CD4-positive, alpha-beta T cell (primary cell): ENCODE measurements at regions not wholly inside any gene's neighbourhood (a gene's known extent, or its start where the extent isn't known, plus 50 kb on each side); places are given as distances from the start of the nearest gene placed in this dataset.

ENCODE experiments used
- ATAC-seq: fragments of 200-7000 bp; cut with Tn5 transposase; one replicate; pipeline ENCODE4 v1.10.0; 2022; ENCODE audit warnings: mild to moderate bottlenecking; ENCODE audit not compliant: poor library complexity
- CTCF ChIA-PET: fragments of 350-600 bp; sonication (Branson Sonifier 250); formaldehyde crosslinking; loops from one replicate; lab custom pipeline; 2021; ENCODE audit warnings: antibody characterized with exemption, inconsistent platforms; lab: Charles Lee
- POLR2A ChIA-PET: fragments of 350-600 bp; sonication (Branson Sonifier 250); formaldehyde crosslinking; loops from one replicate; lab custom pipeline; 2021; ENCODE audit warnings: antibody characterized with exemption, inconsistent platforms; lab: Charles Lee
- DNase-seq, 14 experiments: peaks; one replicate each; pipeline ENCODE4 v3.0.0-alpha.2; 2013 to 2020; ENCODE audit warnings: mixed read lengths in 2 of 14
- H3K27ac ChIP-seq, 2 donors: one replicate each; pipeline versions ENCODE4 v1.5.1 to v1.7.0; 2013; ENCODE audit warnings: low read length in 2 of 2, low read depth in 1 of 2, mild to moderate bottlenecking in 1 of 2
- H3K27me3 ChIP-seq, 2 experiments: 1 replicate in 1 of 2; 2 replicates in 1 of 2; pipeline versions ENCODE4 v1.6.1 to v1.7.0; 2013; ENCODE audit warnings: low read length in 2 of 2, control low read depth in 1 of 2, mild to moderate bottlenecking in 1 of 2, moderate library complexity in 1 of 2; ENCODE audit not compliant: insufficient read depth in 2 of 2, control insufficient read depth in 1 of 2
- H3K36me3 ChIP-seq: one replicate; pipeline ENCODE4 v1.6.1; 2013; ENCODE audit warnings: low read length, control low read depth; ENCODE audit not compliant: insufficient read depth
- H3K4me1 ChIP-seq: one replicate; pipeline ENCODE4 v1.6.1; 2013; ENCODE audit warnings: low read length, control low read depth; ENCODE audit not compliant: insufficient read depth
- H3K4me3 ChIP-seq: one replicate; pipeline ENCODE4 v1.5.1; 2013; ENCODE audit warnings: mild to moderate bottlenecking, low read length, moderate library complexity
- H3K9me3 ChIP-seq, 2 experiments: 1 replicate in 1 of 2; 2 replicates in 1 of 2; pipeline versions ENCODE4 v1.6.1 to v1.7.0; 2013; ENCODE audit warnings: low read length in 2 of 2, mild to moderate bottlenecking in 2 of 2, control low read depth in 1 of 2, moderate library complexity in 1 of 2; ENCODE audit not compliant: control insufficient read depth in 1 of 2, insufficient read depth in 1 of 2
- H3K27ac Mint-ChIP-seq: one replicate; pipeline ENCODE4 v1.8.0; 2020; ENCODE audit warnings: mixed read lengths
- H3K27me3 Mint-ChIP-seq: one replicate; pipeline ENCODE4 v1.8.0; 2021; ENCODE audit warnings: mixed read lengths
- H3K36me3 Mint-ChIP-seq: one replicate; pipeline ENCODE4 v1.8.0; 2021; ENCODE audit warnings: low read depth, mixed read lengths
- H3K4me1 Mint-ChIP-seq: one replicate; pipeline ENCODE4 v1.8.0; 2021; ENCODE audit warnings: low read depth, mixed read lengths
- H3K4me3 Mint-ChIP-seq: one replicate; pipeline ENCODE4 v1.8.0; 2020; ENCODE audit warnings: mild to moderate bottlenecking, mixed read lengths
- H3K9me3 Mint-ChIP-seq: one replicate; pipeline ENCODE4 v1.8.0; 2020; ENCODE audit warnings: mixed read lengths
- intact Hi-C, 2 experiments: fragments of 100-400 bp; cut with DNase I in 1 of 2; cut with micrococcal nuclease in 1 of 2; formaldehyde crosslinking; loops; one replicate each; pipeline versions ENCODE4 v1.15.1 to v1.9.0; 2023 to 2025; cut with DNase I, micrococcal nuclease
- TF ChIP-seq, protein P1 (sequence below): fragments of 200-600 bp; IDR thresholded peaks from one replicate; pipeline ENCODE4 v1.8.0; 2022; ENCODE audit warnings: antibody characterized with exemption, mild to moderate bottlenecking

DNA sequence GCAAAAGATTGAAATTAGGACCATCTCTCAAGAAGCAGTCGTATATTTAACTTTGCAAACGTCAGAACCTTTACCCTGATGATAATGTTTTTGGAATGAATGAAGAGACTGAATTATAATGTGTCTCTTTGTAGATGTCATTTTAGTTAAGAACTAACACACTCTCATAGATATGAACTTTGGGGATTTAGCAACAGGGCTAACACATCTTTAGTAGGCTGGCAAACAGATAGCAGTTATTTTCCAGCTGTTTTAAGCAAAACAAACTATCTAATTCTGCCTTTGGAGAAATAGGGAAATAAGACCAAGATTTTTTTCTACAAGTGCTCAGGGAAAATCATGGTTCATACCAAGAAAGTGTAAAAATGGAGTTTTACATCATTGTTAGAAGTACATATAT lies 469.7 kb downstream of the SPATA31D1 start:
- DNase-seq, result no peak
- no peaks in the 10 kb centered on the region for H3K36me3 ChIP-seq
- H3K27me3 ChIP-seq, result no peaks in the 10 kb centered on the region
- no peak overlapping the region for H3K27ac ChIP-seq
- no peaks in the 10 kb centered on the region for H3K4me1 Mint-ChIP-seq
- peaks cover 2% of the 10 kb centered on the region for H3K9me3 Mint-ChIP-seq
- no peak overlapping the region for H3K4me3 Mint-ChIP-seq
- no peaks in the 10 kb centered on the region for H3K36me3 Mint-ChIP-seq
- TF ChIP-seq, protein P1, sequence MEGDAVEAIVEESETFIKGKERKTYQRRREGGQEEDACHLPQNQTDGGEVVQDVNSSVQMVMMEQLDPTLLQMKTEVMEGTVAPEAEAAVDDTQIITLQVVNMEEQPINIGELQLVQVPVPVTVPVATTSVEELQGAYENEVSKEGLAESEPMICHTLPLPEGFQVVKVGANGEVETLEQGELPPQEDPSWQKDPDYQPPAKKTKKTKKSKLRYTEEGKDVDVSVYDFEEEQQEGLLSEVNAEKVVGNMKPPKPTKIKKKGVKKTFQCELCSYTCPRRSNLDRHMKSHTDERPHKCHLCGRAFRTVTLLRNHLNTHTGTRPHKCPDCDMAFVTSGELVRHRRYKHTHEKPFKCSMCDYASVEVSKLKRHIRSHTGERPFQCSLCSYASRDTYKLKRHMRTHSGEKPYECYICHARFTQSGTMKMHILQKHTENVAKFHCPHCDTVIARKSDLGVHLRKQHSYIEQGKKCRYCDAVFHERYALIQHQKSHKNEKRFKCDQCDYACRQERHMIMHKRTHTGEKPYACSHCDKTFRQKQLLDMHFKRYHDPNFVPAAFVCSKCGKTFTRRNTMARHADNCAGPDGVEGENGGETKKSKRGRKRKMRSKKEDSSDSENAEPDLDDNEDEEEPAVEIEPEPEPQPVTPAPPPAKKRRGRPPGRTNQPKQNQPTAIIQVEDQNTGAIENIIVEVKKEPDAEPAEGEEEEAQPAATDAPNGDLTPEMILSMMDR, result no peak
- H3K27ac Mint-ChIP-seq, result no peak overlapping the region
- ChIA-PET POLR2A (no interaction called here), CTCF (no interaction called here)
- no peak for ATAC-seq
- no peak overlapping the region for H3K4me3 ChIP-seq
- H3K4me1 ChIP-seq, result no peaks in the 10 kb centered on the region
- peaks cover 0 to 9% of the 10 kb centered on the region in 2 experiments for H3K9me3 ChIP-seq
- intact Hi-C loops, result no loop called here
- H3K27me3 Mint-ChIP-seq, result no peaks in the 10 kb centered on the region

DNA sequence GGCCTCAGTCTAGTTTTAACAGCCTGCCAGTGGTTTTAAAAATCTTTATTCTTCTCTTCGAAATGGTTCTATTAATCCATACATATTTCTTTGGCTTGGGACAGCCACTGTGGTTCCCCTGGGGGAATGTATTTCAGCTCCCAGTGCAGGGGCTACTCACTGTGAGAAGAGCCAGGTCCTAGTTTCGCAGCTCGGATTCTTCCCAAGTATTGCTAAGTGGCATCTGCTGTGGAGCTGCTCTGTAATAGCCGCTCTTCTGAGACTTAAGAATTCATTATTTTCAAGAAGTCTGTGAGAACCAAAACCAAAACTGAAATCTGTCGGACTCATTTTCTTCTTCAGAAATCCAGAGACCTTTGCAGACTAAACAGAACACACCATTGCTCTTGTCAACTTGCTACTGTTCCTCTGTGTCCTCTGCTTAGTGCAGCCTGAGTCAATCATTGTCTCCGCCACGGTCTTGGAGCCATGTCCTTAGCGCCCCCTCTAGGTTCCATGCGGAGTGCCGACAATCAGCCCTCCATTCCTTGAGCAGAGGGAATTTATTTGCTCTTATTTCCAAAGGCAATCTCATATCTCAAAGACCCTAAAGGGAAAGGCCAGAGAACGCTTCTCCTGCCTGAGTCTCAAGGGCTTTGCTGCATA lies 478.2 kb downstream of the SPATA31D1 start:
- Mint-ChIP-seq H3K4me1 (no peaks in the 10 kb centered on the region), H3K9me3 (peaks cover 7% of the 10 kb centered on the region)
- POLR2A ChIA-PET, result no interaction called here

DNA sequence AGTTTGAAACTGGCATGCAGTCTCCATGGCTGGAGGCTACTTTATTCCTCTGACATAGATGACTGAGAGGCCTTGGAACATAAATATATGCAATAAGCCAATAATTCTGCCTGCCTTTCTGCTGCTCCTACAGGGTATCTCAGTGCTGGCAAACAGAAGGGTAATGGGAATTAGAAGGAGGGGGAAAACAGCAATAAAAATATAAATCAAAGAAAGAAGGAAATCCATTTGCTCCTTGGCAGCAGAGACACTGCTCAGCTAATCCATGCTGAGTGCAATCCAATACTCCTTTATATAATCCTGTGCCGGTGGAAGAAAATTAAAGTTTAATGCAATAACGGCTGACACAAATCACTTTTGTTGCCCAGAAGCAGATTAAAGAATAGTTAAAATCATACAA lies 478.9 kb downstream of the SPATA31D1 start:
- H3K27me3 ChIP-seq, result no peaks in the 10 kb centered on the region

More for the DNA sequence above, 478.2 kb downstream of the SPATA31D1 start:
- H3K4me1 ChIP-seq, result no peaks in the 10 kb centered on the region
- Mint-ChIP-seq H3K27me3 (no peaks in the 10 kb centered on the region), H3K36me3 (no peaks in the 10 kb centered on the region), H3K4me3 (no peak overlapping the region), H3K27ac (no peak overlapping the region)
- DNase-seq, result no peak
- intact Hi-C loops, result no loop called here
- no peak overlapping the region for H3K4me3 ChIP-seq
- TF ChIP-seq, protein P1, result no peak
- peaks cover 0 to 4% of the 10 kb centered on the region in 2 experiments for H3K9me3 ChIP-seq
- H3K27ac ChIP-seq, result no peak overlapping the region
- ATAC-seq, result no peak
- H3K27me3 ChIP-seq, result no peaks in the 10 kb centered on the region
- CTCF ChIA-PET, result interaction anchor here (0.7 kb wide), 1 partner anchor 37 kb away, joined by 3 read pairs; no protein-coding TSS in a partner anchor
- no peaks in the 10 kb centered on the region for H3K36me3 ChIP-seq

More for the DNA sequence above, 478.9 kb downstream of the SPATA31D1 start:
- CTCF ChIA-PET, result no interaction called here
- H3K4me3 ChIP-seq, result no peak overlapping the region
- H3K9me3 ChIP-seq, result peaks cover 0 to 4% of the 10 kb centered on the region in 2 experiments
- TF ChIP-seq, protein P1, result no peak
- Mint-ChIP-seq H3K4me1 (no peaks in the 10 kb centered on the region), H3K4me3 (no peak overlapping the region), H3K36me3 (no peaks in the 10 kb centered on the region), H3K9me3 (peaks cover 9% of the 10 kb centered on the region), H3K27me3 (no peaks in the 10 kb centered on the region), H3K27ac (no peak overlapping the region)
- DNase-seq (no peak), ATAC-seq (no peak)
- no peak overlapping the region for H3K27ac ChIP-seq
- intact Hi-C loops, result no loop called here
- H3K36me3 ChIP-seq, result no peaks in the 10 kb centered on the region
- POLR2A ChIA-PET, result no interaction called here
- no peaks in the 10 kb centered on the region for H3K4me1 ChIP-seq
